HepG2 (cell line): ENCODE measurements at regions not wholly inside any gene's neighbourhood (a gene's known extent, or its start where the extent isn't known, plus 50 kb on each side); places are given as distances from the start of the nearest gene placed in this dataset.

ENCODE experiments used
- ATAC-seq: fragments of 200-7000 bp; cut with Tn5 transposase; 3 replicates; pipeline ENCODE4 v1.9.1; 2020; ENCODE audit warnings: mild to moderate bottlenecking, moderate library complexity
- BruUV-seq: library from RNA; stranded (reverse); fragments of 400-500 nt; replicated peaks from 2 replicates; lab custom pipeline; 2021; lab: Mats Ljungman, UMichigan
- CTCF ChIA-PET: fragments of 300-600 bp; formaldehyde crosslinking; extraction: SDS; loops from one replicate; lab custom pipeline; 2021; ENCODE audit warnings: low total read pairs, inconsistent platforms, low intra/inter-chr PET ratio; lab: Yijun Ruan, JAX
- POLR2A ChIA-PET: fragments of 350-600 bp; sonication (Branson Sonifier 250); formaldehyde crosslinking; loops from one replicate; lab custom pipeline; 2020; ENCODE audit warnings: antibody characterized with exemption, inconsistent platforms; lab: Yijun Ruan, JAX
- DNase-seq: peaks from one replicate; pipeline ENCODE4 v3.0.0-alpha.2; 2015; ENCODE audit warnings: low spot score
- FAIRE-seq: peaks from 3 replicates; lab custom pipeline; 2011; peaks lifted over from hg19 to GRCh38; lab: Jason Lieb, UNC
- H2AFZ ChIP-seq: one replicate; pipeline ENCODE4 v1.6.1; 2011; ENCODE audit warnings: low read length, inconsistent platforms
- H3K27ac ChIP-seq: fragments of 300-600 bp; 3 replicates; pipeline ENCODE4 v1.8.0; 2011; ENCODE audit warnings: mixed run types, mild to moderate bottlenecking, mixed read lengths, low read length, inconsistent platforms; ENCODE audit not compliant: insufficient read depth; ENCODE audit errors: extremely low read length
- H3K27me3 ChIP-seq, 2 experiments: fragments of 200-600 bp in 1 of 2; 2 replicates in 1 of 2; 3 replicates in 1 of 2; pipeline versions ENCODE4 v1.6.0 to v1.8.0; 2011; ENCODE audit warnings: low read length in 2 of 2, mild to moderate bottlenecking in 2 of 2, moderate library complexity in 2 of 2, inconsistent platforms in 1 of 2; ENCODE audit not compliant: insufficient read depth in 2 of 2, control insufficient read depth in 1 of 2
- H3K36me3 ChIP-seq, 2 experiments: fragments of 200-600 bp in 1 of 2; replicated peaks in 1 of 2; 2 replicates in 1 of 2; 3 replicates in 1 of 2; pipeline versions ENCODE4 v1.5.1 to v1.8.0; 2011; ENCODE audit warnings: low read length in 2 of 2, inconsistent platforms in 1 of 2; ENCODE audit not compliant: insufficient read depth in 2 of 2, control insufficient read depth in 1 of 2
- H3K4me1 ChIP-seq: 2 replicates; pipeline ENCODE4 v1.5.1; 2012; ENCODE audit warnings: low read length, inconsistent platforms; ENCODE audit not compliant: insufficient read depth
- H3K4me2 ChIP-seq: 2 replicates; pipeline ENCODE4 v1.6.0; 2011; ENCODE audit warnings: low read depth, low read length, inconsistent platforms
- H3K4me3 ChIP-seq, 3 experiments: fragments of 200-600 bp in 1 of 3; sonication (generic), shearing (Covaris generic) in 1 of 3; replicated peaks in 1 of 3; 2 replicates each; pipeline ENCODE4 v1.5.1; 2011 to 2016; ENCODE audit warnings: low read length in 3 of 3, inconsistent platforms in 2 of 3, low read depth in 2 of 3, mild to moderate bottlenecking in 2 of 3, control low read depth in 1 of 3, mixed read lengths in 1 of 3; ENCODE audit not compliant: insufficient read depth in 1 of 3
- H3K79me2 ChIP-seq: one replicate; pipeline ENCODE4 v1.6.1; 2011; ENCODE audit warnings: low read length, inconsistent platforms; ENCODE audit not compliant: insufficient read depth
- H3K9ac ChIP-seq: 2 replicates; pipeline ENCODE4 v1.6.0; 2011; ENCODE audit warnings: mild to moderate bottlenecking, low read depth, low read length, inconsistent platforms; ENCODE audit not compliant: insufficient read depth
- H3K9me3 ChIP-seq: 2 replicates; pipeline ENCODE4 v1.5.1; 2012; ENCODE audit warnings: mild to moderate bottlenecking, low read length
- H4K20me1 ChIP-seq: 2 replicates; pipeline ENCODE4 v1.6.0; 2011; ENCODE audit warnings: inconsistent platforms, mild to moderate bottlenecking, low read length, moderate library complexity; ENCODE audit not compliant: insufficient read depth
- HCFC1 ChIP-seq: fragments of 150-350 bp; IDR thresholded peaks from 2 replicates; pipeline ENCODE4 v1.6.1; 2014; ENCODE audit warnings: low read depth, low read length
- HES4 ChIP-seq: sonication (generic); formaldehyde crosslinking; IDR thresholded peaks from 2 replicates; pipeline ENCODE4 v1.9.0; 2021; ENCODE audit warnings: mild to moderate bottlenecking, missing genetic modification reagents, borderline replicate concordance
- POLR2G ChIP-seq: fragments of 200-400 bp; formaldehyde crosslinking; IDR thresholded peaks from 2 replicates; pipeline ENCODE4 v1.6.1; 2018; ENCODE audit warnings: mild to moderate bottlenecking, low read depth, low read length, moderate library complexity
- SIX1 ChIP-seq: sonication (generic); formaldehyde crosslinking; IDR thresholded peaks from 2 replicates; pipeline ENCODE4 v1.4.0; 2020; ENCODE audit warnings: missing genetic modification reagents, borderline replicate concordance
- SMAD3 ChIP-seq: sonication (generic); formaldehyde crosslinking; IDR thresholded peaks from 2 replicates; pipeline ENCODE4 v1.4.0; 2020; ENCODE audit warnings: missing genetic modification reagents
- TARDBP ChIP-seq: sonication (generic); formaldehyde crosslinking; IDR thresholded peaks from 2 replicates; pipeline ENCODE4 v1.8.0; 2022; ENCODE audit warnings: mild to moderate bottlenecking, missing genetic modification reagents
- ZBTB20 ChIP-seq: sonication (generic); formaldehyde crosslinking; IDR thresholded peaks from 2 replicates; pipeline ENCODE4 v1.8.1; 2023; ENCODE audit warnings: missing genetic modification reagents, low read depth, mild to moderate bottlenecking, borderline replicate concordance
- ZNF496 ChIP-seq: sonication (generic); formaldehyde crosslinking; IDR thresholded peaks from 2 replicates; pipeline ENCODE4 v1.8.1; 2023; ENCODE audit warnings: mild to moderate bottlenecking, moderate library complexity, missing genetic modification reagents; ENCODE audit not compliant: insufficient replicate concordance
- ZNF7 ChIP-seq: IDR thresholded peaks from 2 replicates; pipeline ENCODE4 v1.6.1; 2016; ENCODE audit warnings: missing biosample characterization, missing genetic modification reagents
- WGBS: methylation state at CpG from one replicate; pipeline ENCODE4 v1.1.6; 2017; ENCODE audit warnings: low lambda C conversion rate; 5-methylcytosine and 5-hydroxymethylcytosine counted together
- in situ Hi-C: cut with HindIII; loops from 2 replicates; pipeline ENCODE4 v1.10.0; 2017; ENCODE audit warnings: low pct_unique_long_range_greater_than_20kb; ENCODE audit not compliant: extremely low pct_ligation_motif_present
- intact Hi-C: fragments of 100-400 bp; cut with micrococcal nuclease; formaldehyde crosslinking; loops from one replicate; pipeline ENCODE4 v1.10.0; 2022; ENCODE audit not compliant: unreplicated experiment
- TF ChIP-seq, protein P1 (sequence below): fragments of 450-650 bp; IDR thresholded peaks from 2 replicates; pipeline ENCODE4 v1.6.1; 2016
- TF ChIP-seq, protein P2 (sequence below): sonication (generic); formaldehyde crosslinking; IDR thresholded peaks from 2 replicates; pipeline ENCODE4 v1.4.0; 2020; ENCODE audit warnings: mild to moderate bottlenecking, missing genetic modification reagents
- TF ChIP-seq, protein P3 (sequence below): IDR thresholded peaks from 2 replicates; pipeline ENCODE4 v1.6.1; 2016; ENCODE audit warnings: missing compliant biosample characterization, missing genetic modification reagents, borderline replicate concordance
- TF ChIP-seq, protein P4 (sequence below): sonication (generic); formaldehyde crosslinking; IDR thresholded peaks from 2 replicates; pipeline ENCODE4 v1.8.1; 2023; ENCODE audit warnings: mild to moderate bottlenecking, inconsistent platforms, moderate library complexity, missing genetic modification reagents, borderline replicate concordance

GRCh38 chr20:60257671-60258070 is 299.4 kb downstream of the CDH26 start:
- no peak for DNase-seq
- no peak for ATAC-seq
- intact Hi-C loops (no loop called here), in situ Hi-C loops (no loop called here)
- H3K36me3 ChIP-seq, result no peaks in the 10 kb centered on the region
- WGBS, result 3% methylated on average over 3 of the region's 3 CpGs
- no peak for FAIRE-seq
- no peak overlapping the region for H3K4me2 ChIP-seq
- no peaks in the 10 kb centered on the region for H3K79me2 ChIP-seq
- BruUV-seq, result no TSS peak
- no peak overlapping the region for H2AFZ ChIP-seq
- ChIA-PET CTCF (no interaction called here), POLR2A (no interaction called here)
- H3K9ac ChIP-seq, result no peak overlapping the region
- H3K9me3 ChIP-seq, result no peaks in the 10 kb centered on the region
- peaks cover 20% of the 10 kb centered on the region for H3K4me1 ChIP-seq
- H3K27me3 ChIP-seq, result peaks cover 3 to 42% of the 10 kb centered on the region in 2 experiments; a peak in 3 of 5 replicates
- peak; percentile 54 for TF ChIP-seq ZNF7 (CRISPR knock-in tag)
- TF ChIP-seq ZBTB20, result no peak
- TF ChIP-seq, protein P1, sequence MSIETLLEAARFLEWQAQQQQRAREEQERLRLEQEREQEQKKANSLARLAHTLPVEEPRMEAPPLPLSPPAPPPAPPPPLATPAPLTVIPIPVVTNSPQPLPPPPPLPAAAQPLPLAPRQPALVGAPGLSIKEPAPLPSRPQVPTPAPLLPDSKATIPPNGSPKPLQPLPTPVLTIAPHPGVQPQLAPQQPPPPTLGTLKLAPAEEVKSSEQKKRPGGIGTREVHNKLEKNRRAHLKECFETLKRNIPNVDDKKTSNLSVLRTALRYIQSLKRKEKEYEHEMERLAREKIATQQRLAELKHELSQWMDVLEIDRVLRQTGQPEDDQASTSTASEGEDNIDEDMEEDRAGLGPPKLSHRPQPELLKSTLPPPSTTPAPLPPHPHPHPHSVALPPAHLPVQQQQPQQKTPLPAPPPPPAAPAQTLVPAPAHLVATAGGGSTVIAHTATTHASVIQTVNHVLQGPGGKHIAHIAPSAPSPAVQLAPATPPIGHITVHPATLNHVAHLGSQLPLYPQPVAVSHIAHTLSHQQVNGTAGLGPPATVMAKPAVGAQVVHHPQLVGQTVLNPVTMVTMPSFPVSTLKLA, result 0 out of 2 replicates have a peak, but pooled peaks have one; percentile 47
- H4K20me1 ChIP-seq, result no peaks in the 10 kb centered on the region
- H3K4me3 ChIP-seq, result no peak overlapping the region
- H3K27ac ChIP-seq, result no peak overlapping the region

- Histone ChIP-seq H3K27ac (no peak overlapping the region), H3K79me2 (no peaks in the 10 kb centered on the region), H3K4me3 (no peak overlapping the region), H3K4me2 (peak overlapping the region; percentile 32), H3K4me1 (peaks cover 20% of the 10 kb centered on the region), H3K27me3 (peaks cover 3 to 38% of the 10 kb centered on the region in 2 experiments; a peak in 3 of 5 replicates), H3K36me3 (no peaks in the 10 kb centered on the region), H3K9ac (no peak overlapping the region), H2AFZ (no peak overlapping the region), H4K20me1 (no peaks in the 10 kb centered on the region), H3K9me3 (no peaks in the 10 kb centered on the region)
- in situ Hi-C loops (no loop called here), intact Hi-C loops (no loop called here)
- peak; percentile 37 for FAIRE-seq
- no TSS peak for BruUV-seq
- POLR2A ChIA-PET, result no interaction called here
- 5% methylated on average over 6 of the region's 6 CpGs for WGBS
- CTCF ChIA-PET, result no interaction called here
- DNase-seq, result peak; percentile 67
- peak; percentile 68 for ATAC-seq
- TF ChIP-seq POLR2G, result no peak
- no peak for TF ChIP-seq HCFC1
- TF ChIP-seq ZNF496 (CRISPR knock-in tag), result no peak
- no peak for TF ChIP-seq HES4 (CRISPR knock-in tag)
- TF ChIP-seq TARDBP (CRISPR knock-in tag), result no peak
- TF ChIP-seq, protein P2, sequence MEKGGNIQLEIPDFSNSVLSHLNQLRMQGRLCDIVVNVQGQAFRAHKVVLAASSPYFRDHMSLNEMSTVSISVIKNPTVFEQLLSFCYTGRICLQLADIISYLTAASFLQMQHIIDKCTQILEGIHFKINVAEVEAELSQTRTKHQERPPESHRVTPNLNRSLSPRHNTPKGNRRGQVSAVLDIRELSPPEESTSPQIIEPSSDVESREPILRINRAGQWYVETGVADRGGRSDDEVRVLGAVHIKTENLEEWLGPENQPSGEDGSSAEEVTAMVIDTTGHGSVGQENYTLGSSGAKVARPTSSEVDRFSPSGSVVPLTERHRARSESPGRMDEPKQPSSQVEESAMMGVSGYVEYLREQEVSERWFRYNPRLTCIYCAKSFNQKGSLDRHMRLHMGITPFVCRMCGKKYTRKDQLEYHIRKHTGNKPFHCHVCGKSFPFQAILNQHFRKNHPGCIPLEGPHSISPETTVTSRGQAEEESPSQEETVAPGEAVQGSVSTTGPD, result 0 out of 2 replicates have a peak, but pooled peaks have one; percentile 31
- TF ChIP-seq SIX1 (CRISPR knock-in tag), result no peak
- no peak for TF ChIP-seq SMAD3 (CRISPR knock-in tag)
- TF ChIP-seq, protein P3, sequence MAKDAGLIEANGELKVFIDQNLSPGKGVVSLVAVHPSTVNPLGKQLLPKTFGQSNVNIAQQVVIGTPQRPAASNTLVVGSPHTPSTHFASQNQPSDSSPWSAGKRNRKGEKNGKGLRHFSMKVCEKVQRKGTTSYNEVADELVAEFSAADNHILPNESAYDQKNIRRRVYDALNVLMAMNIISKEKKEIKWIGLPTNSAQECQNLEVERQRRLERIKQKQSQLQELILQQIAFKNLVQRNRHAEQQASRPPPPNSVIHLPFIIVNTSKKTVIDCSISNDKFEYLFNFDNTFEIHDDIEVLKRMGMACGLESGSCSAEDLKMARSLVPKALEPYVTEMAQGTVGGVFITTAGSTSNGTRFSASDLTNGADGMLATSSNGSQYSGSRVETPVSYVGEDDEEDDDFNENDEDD, result no peak
- TF ChIP-seq, protein P4, sequence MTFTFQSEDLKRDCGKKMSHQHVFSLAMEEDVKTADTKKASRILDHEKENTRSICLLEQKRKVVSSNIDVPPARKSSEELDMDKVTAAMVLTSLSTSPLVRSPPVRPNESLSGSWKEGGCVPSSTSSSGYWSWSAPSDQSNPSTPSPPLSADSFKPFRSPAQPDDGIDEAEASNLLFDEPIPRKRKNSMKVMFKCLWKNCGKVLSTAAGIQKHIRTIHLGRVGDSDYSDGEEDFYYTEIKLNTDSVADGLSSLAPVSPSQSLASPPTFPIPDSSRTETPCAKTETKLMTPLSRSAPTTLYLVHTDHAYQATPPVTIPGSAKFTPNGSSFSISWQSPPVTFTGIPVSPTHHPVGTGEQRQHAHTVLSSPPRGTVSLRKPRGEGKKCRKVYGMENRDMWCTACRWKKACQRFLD (CRISPR knock-in tag), result no peak
Observed at GRCh38 chr20:60258255-60258863, 300.1 kb downstream of the CDH26 start.
